NCI-H2029 treated with DMSO at 0.1 percent for 48 hours (cell line): ENCODE measurements at regions not wholly inside any gene's neighbourhood (a gene's known extent, or its start where the extent isn't known, plus 50 kb on each side); places are given as distances from the start of the nearest gene placed in this dataset.

Experiments used
- DNase-seq: peaks from one replicate; lab custom pipeline; 2025; lab: John Stamatoyannopoulos, UW

DNA sequence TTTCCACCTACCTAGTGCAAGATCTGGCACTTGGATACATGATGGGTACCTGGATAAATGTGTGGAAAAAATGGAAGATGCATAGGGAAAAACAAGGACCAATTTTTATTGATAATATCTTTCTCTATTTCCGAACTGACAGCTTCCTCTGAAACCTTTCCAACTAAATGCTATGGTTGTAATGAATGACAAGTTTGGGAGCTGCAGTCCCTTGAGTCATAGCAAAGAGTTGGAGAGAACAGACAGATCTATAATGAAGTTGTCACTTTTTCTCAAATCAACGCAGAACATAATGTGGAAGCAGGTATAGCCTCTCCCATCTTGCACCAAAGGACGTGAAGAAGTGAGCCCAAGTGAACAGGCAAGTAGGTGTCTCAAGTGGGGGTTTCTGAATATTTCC, 296.5 kb upstream of the KAZN start:
- DNase-seq, result no peak

DNA sequence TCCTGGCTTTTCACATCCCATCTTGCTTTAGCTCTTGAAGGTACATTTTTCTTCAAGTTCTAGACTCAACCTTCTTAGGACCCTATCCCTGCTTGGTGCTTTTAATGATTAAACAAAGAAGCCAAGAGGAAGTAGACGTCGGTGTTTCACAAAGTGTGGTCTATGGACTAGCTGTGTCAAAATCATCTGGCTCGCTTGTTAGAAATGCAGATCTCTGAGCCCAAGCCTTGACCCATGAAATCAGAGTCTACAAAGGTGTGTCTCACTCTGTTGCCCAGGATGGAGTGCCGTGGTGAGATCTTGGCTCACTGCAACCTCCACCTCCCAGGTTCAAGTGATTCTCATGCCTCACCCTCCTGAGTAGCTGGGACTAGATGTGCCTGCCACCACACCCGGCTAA, 295.5 kb upstream of the KAZN start:
- no peak for DNase-seq

DNA sequence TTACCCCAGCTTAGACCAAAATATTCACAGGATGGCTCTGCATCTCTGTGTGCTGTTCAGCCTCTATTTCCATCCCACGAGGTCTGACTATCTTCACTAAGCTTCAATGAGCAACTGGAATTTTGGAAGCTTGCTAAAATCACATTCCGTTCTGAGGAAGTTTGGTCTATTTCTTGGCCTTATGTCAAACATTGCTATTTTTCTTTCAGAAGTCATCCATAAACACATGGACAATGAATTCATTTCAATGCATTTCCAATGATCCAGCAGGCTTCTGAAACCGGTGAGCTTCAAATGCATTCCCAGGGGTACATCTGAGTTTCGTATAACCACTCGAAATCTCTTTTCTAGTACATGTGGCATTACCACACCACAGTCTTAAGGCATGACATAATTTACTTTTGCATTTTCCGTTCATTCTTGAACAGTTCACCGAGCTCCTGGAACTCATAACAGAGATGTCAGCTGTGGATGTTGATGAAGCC, 294.1 kb upstream of the KAZN start:
- no peak for DNase-seq

DNA sequence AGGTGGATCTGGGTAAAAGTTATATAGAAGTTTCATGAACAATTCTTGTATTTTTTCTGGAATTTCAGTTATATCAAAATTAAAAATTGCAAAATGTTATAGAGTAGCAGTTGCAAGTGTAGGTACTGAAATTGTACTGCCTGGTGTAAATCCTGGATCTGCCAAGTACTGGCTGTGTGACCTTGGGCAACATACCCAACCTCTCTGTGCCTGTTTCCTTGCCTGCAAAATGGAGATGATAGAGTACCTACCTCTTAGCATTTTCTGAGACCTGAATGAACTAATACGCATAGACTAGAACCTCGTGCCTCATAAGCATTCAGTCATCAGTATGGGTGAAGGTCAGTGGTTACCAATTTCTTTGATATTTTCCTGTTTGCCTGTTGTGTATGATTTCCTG, 290.0 kb upstream of the KAZN start:
- no peak for DNase-seq

DNA sequence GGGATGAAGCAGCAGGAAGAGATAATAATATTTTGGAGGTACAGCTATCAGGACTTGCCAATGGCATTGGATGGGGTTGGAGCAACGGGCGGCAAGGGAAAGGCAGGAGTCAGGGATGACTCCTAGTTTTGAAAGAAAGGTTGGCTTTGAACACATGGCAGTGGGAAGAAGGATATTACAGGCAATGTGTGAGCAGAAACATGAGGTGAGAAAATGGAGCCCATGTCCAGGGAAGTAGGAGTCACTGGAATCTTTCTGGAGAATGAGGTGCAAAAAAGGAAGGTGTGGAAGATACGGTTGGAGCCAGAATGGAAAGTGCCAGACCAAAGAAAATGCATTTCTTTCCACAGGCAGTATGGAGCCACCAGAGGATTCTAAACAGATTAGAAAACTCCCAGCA, 288.5 kb upstream of the KAZN start:
- no peak for DNase-seq

GRCh38 chr1:14310476-14310875, 288.0 kb upstream of the KAZN start:
- no peak for DNase-seq

DNA sequence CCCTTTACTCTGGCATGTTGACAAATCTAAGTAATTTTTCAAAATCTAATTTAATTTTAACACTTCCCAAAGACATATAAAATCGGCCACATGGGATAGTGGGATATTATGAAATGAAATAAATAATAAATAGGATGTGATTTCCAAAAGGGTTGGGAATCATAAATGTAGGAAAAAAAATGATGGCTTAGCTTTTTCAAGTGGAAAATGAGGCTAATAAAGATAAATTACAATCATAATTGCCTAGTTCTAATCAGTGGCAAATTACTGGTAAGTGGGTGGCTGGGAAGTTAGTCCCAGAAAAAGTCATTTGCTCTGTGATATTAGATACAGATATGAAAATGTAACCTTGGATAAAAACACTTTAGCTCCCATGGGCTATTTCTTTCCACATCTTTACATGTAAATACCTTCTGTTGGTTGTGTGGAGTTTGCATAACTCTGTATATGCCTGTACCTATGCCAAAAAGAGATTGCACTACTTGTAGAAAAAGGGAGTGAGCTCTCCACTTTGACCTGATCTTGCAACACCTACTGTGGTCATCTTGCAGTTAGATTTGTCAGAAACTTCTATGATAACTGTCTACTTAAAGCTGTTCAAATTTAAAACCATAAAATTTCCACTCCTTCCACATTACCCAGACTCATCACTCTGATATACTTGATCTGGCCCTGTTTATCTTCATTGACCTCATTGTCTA, 284.6 kb upstream of the KAZN start:
- DNase-seq, result no peak

- DNase-seq, result no peak
Observed at GRCh38 chr1:14318830-14319229, 279.7 kb upstream of the KAZN start.

GRCh38 chr1:14320518-14320917, 278.0 kb upstream of the KAZN start:
- DNase-seq, result no peak

DNA sequence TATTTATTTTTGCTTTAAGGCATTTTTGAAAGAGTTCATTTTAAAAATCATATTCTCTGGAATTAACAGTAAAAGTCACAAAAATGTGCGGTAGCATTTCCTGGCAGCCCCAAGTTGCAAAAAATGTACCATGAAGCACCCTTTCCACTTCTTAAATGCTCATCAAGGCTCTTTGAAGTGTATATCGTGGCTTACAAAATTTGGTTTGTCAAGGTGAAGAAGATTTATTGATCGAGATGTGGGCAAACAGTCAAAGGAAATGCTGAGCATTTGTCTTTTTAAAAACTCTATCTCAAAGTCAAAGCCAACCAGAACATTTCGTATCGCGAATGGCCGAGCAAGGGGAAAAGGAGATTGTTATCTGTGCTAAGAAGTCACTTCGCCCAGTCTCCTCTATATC, 277.5 kb upstream of the KAZN start:
- DNase-seq, result no peak

DNA sequence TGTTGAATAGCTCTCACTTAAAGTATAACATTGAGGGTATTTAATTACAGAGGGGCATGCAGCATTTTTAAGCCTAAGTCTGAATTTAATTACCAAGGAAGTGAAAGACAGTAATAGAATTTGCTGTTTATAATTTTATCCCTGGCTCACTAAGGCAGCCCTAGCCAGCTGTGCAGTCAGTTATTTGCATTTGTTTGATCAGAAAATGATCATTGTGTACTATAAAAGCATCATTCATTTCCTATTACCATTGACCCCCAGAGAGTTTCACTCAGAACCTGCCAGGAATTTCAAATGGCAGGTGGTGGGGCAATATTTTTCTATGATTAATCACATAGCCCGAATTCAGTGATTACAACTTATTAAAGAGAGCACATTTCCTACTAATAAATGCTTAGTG, 277.1 kb upstream of the KAZN start:
- no peak for DNase-seq

DNA sequence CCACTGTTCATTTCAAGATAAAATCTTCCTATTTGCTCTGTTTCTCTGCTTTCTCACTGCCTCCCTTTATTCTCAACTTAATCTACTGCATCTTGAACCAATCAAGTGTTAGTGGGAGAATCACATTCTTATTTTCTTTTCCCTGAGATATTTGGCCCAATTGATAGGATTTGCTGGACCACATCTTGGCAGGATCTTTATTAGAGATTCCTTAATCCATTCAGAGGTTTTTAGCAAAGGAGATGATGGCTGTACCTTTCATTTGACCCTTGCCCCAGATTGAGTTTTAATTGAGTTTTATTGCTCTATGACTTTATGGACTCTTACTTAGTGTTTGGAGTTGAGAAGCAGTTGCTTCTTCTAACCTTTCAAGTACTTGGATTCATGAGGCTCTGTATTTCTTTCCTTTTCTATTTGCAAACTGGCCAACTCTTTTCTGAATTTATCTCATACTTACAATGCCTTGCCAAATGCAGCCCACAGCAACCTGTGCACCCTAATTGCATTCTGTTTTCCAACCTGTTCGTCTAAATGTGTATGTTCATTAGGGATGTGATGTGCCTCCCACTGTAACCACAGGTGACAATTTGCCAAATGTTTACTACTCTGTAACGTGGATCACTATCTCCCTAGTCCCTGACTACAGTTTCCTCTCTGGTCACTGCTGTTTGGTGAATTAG, 274.8 kb upstream of the KAZN start:
- no peak for DNase-seq

- no peak for DNase-seq
Observed at GRCh38 chr1:14324248-14324630, 274.2 kb upstream of the KAZN start.

DNA sequence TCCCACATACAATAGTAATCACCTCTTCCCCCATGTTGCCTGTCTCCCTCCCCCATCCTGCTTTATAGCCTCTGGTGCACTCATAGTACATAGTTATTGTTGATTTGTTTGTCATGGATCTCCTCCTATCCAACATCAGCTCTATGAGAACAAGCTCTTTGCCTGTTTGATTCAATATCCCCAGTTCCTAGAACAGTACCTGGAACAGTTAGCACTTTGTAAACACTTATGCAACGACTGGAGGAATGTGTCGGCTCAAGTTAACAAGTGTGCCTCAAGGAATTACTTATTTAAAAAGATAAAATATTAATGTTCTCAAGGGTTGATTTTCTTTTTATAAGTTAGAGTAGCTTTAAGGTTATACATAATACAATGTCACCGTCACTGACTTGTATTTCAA, 271.6 kb upstream of the KAZN start:
- DNase-seq, result no peak

DNA sequence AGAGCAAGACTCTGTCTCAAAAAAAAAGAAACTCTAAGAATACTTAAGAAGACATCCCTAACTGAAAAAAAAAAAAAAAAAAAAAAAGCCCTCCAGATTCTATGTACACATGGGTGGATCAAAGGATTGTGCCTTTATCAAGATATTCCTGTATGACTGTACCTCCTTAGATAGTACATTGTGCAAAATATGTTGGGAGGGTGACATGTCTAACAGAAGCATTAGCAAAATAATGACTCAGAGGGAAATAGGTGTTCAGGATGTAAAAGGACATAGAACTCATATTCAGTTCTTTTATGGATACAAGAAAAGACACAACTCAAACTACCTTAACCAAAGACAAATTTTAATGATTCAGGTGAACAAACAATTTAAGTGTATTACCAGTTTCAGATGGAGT, 269.8 kb upstream of the KAZN start:
- DNase-seq, result no peak

DNA sequence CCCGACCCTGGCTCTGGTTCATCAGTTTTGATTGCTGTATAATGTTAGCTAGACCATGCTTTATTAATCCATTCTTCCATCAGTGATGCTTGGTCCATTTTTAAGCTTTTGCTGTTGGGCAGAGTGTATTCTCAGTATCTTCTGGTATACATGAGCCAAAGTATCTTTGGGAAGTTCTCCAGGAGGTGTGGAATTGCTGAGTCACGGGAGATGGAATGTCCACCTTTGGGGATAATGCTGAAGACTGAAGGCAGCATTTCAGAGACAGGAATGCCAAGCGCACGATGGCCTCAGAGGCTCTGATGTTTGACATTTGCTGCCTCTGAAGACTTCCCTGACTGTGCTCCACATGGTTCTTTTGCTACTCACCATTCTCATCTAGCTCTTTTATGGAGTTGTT, 266.3 kb upstream of the KAZN start:
- no peak for DNase-seq

GRCh38 chr1:14334336-14335176, 263.9 kb upstream of the KAZN start:
- no peak for DNase-seq

DNA sequence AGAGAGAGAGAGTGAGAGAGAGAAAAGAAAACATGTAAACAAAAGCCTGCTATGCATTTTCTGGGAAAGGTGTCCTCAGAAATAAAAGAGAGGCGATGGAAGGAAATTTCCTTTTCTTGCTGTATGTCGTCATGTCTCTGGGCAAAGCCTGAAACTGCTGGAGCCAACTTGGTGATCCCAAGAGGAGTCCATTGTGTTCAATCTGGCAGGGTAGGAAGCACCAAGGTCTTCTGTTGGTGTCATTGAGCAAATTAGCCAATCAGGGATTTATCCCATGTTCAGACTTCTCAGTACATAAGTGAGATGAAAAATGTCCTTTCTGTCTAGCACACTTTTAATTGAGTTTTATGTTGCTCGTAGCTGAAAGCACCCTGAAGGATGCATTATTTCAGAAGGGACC, 260.0 kb upstream of the KAZN start:
- DNase-seq, result no peak

DNA sequence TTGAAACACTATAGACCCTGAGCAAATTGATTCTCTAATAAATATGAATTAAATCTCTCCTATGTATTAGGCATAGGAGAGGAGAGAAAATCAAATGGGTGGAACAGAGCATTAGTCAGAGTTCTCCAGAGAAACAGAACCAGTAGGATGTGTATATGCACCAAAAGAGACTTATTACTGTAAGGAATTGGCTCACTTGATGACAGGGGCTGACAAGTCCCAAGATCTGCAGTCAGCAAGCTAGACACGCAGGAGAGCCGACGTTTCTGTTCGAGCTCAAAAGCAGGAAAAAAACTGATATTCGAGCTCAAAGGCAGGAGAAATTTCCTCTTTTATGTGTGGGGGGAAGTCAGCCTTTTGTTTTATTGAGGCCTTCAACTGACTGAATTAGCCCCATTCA, 259.2 kb upstream of the KAZN start:
- DNase-seq, result no peak

GRCh38 chr1:14340002-14340785, 258.3 kb upstream of the KAZN start:
- no peak for DNase-seq

DNA sequence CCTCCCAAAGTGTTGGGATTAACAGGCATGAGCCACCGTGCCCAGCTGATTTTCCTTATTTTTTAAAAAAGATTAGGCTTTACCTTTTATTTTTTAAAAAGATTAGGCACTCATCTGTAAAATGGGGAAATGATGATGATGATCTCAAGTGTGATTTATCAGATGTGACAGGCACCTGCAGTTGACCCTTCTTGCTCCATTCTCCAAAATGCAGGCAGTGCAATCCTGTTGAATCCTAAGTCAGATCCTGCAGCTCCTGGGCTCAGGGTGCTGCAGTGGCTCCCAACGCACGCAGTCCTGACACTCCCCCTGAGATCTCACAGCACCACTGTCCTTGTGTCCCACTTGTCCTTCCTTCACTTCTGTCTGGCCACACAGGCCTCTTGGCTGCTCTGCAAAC, 257.3 kb upstream of the KAZN start:
- DNase-seq, result no peak

- no peak for DNase-seq
Observed at GRCh38 chr1:14345946-14346550, 252.4 kb upstream of the KAZN start.
